Nephron progenitor cell (in vitro differentiated cells): ENCODE measurements at regions not wholly inside any gene's neighbourhood (a gene's known extent, or its start where the extent isn't known, plus 50 kb on each side); places are given as distances from the start of the nearest gene placed in this dataset.
"Not testable (repeated sequence)": the region's sequence is repeated elsewhere in the genome, so short reads cannot be mapped to it uniquely, and the experiment has no call there.

Experiments
- DNase-seq: peaks from one replicate; pipeline ENCODE4 v3.0.0; 2021
- H3K27ac Mint-ChIP-seq: 2 replicates; pipeline ENCODE4 v1.8.0; 2021; ENCODE audit warnings: mild to moderate bottlenecking, moderate library complexity, mixed read lengths
- H3K27me3 Mint-ChIP-seq: 2 replicates; pipeline ENCODE4 v1.8.0; 2021; ENCODE audit warnings: mild to moderate bottlenecking, low read depth, mixed read lengths; ENCODE audit not compliant: poor library complexity
- H3K36me3 Mint-ChIP-seq: 2 replicates; pipeline ENCODE4 v1.8.0; 2021; ENCODE audit warnings: low read depth, mixed read lengths
- H3K4me1 Mint-ChIP-seq: 2 replicates; pipeline ENCODE4 v1.8.0; 2021; ENCODE audit warnings: mixed read lengths
- H3K4me3 Mint-ChIP-seq: 2 replicates; pipeline ENCODE4 v1.8.0; 2021; ENCODE audit warnings: mild to moderate bottlenecking, moderate library complexity, mixed read lengths
- H3K9me3 Mint-ChIP-seq: 2 replicates; pipeline ENCODE4 v1.8.0; 2021; ENCODE audit warnings: mild to moderate bottlenecking, moderate library complexity, mixed read lengths
- TF ChIP-seq, protein P1 (sequence below): fragments of 200-600 bp; sonication (generic); IDR thresholded peaks from 2 replicates; pipeline ENCODE4 v1.5.0; 2021; ENCODE audit warnings: antibody characterized with exemption

DNA sequence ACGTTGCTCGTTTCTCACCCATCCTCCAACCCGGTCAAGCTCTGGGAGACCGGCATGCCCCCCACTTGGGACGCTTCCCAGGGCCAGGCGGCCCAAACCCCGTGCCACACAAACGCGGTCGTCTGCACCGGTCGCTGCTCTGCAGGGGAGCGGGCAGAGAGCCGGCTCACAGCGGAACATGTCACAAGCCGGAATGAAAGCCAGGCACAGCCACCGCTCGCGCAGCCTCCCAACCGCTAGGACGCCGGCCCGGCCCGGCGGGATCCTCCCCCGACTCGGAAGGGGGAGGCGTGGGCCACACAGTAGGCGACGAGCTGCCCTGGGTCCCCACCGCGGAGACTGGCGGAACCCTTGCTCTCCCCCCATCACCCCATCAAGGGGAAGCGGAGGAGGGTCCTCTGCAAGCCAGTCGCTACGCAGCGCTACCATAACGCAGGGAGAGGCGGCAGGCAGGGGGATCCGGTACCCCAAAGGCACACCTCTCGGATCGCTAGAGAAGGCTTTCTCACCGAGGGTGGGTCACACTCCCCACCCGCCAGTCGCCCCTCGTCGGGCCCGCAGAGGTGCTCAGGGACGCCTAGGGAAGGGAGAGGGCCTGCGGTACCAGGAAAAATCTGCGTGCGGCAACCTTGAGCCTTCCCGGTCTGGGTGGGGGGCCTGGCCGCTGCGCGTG is 768.4 kb upstream of the DEFB115 start:
- TF ChIP-seq, protein P1, sequence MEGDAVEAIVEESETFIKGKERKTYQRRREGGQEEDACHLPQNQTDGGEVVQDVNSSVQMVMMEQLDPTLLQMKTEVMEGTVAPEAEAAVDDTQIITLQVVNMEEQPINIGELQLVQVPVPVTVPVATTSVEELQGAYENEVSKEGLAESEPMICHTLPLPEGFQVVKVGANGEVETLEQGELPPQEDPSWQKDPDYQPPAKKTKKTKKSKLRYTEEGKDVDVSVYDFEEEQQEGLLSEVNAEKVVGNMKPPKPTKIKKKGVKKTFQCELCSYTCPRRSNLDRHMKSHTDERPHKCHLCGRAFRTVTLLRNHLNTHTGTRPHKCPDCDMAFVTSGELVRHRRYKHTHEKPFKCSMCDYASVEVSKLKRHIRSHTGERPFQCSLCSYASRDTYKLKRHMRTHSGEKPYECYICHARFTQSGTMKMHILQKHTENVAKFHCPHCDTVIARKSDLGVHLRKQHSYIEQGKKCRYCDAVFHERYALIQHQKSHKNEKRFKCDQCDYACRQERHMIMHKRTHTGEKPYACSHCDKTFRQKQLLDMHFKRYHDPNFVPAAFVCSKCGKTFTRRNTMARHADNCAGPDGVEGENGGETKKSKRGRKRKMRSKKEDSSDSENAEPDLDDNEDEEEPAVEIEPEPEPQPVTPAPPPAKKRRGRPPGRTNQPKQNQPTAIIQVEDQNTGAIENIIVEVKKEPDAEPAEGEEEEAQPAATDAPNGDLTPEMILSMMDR: no peak
- Mint-ChIP-seq H3K4me3 (no peak overlapping the region), H3K36me3 (peaks cover 12% of the 10 kb centered on the region), H3K4me1 (no peaks in the 10 kb centered on the region), H3K9me3 (peaks cover 72% of the 10 kb centered on the region), H3K27ac (no peak overlapping the region), H3K27me3 (no peaks in the 10 kb centered on the region)
- DNase-seq: no peak

- Mint-ChIP-seq H3K27ac (no peak overlapping the region), H3K4me3 (no peak overlapping the region), H3K9me3 (peaks cover 77% of the 10 kb centered on the region), H3K4me1 (no peaks in the 10 kb centered on the region), H3K36me3 (peaks cover 12% of the 10 kb centered on the region), H3K27me3 (no peaks in the 10 kb centered on the region)
- DNase-seq: no peak
- TF ChIP-seq, protein P1: no peak
These were observed 767.9 kb upstream of the DEFB115 start for GRCh38 chr20:30489614-30490003.

GRCh38 chr20:30491016-30491415 is 766.4 kb upstream of the DEFB115 start:
- H3K36me3 Mint-ChIP-seq: peaks cover 12% of the 10 kb centered on the region
- no peak for DNase-seq
- no peak overlapping the region for H3K4me3 Mint-ChIP-seq
- no peak overlapping the region for H3K27ac Mint-ChIP-seq
- TF ChIP-seq, protein P1: no peak
- peaks cover 73% of the 10 kb centered on the region for H3K9me3 Mint-ChIP-seq
- no peaks in the 10 kb centered on the region for H3K27me3 Mint-ChIP-seq
- no peaks in the 10 kb centered on the region for H3K4me1 Mint-ChIP-seq

DNA sequence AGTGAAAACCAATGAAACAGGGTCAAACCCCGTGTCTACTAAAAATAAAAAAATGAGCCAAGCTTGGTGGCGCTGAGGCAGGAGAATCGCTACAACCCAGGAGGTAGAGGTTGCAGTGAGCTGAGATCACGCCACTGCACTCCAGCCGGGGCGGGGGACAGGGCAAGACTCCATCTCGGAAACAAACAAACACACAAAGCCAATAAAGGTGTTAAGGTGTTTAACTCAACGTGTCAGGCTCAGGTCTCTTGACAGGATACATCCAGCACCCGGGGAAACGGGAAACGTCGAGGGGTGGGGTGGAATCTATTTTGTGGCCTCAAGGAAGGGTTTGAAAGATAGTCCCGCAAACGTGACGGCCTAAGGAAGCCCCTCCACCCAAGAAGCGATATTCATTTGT is 760.8 kb upstream of the DEFB115 start:
- not testable (repeated sequence) for H3K4me3 Mint-ChIP-seq, H3K27me3 Mint-ChIP-seq, H3K27ac Mint-ChIP-seq, H3K36me3 Mint-ChIP-seq, DNase-seq, H3K4me1 Mint-ChIP-seq
- H3K9me3 Mint-ChIP-seq: peaks cover 39% of the 10 kb centered on the region

DNA sequence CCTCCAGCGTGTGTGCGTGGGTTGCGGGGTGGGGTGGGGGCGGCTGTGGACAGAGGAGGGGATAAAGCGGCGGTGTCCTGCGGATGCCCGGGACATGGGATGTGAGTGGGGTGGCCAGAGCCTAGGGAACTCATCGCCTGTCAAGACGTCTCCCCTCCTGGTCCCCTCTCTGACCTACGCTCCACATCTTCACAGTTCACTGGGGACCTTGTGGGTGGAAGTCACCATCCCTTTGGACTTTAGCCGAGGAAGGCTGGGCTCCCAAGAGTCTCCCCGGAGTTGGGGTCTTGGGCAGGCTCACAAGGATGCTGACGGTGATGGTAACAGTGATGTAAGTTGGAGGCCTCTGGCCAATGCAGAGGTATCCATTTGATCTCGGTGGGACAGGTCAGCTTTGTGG is 760.3 kb upstream of the DEFB115 start:
- H3K36me3 Mint-ChIP-seq, H3K27ac Mint-ChIP-seq, H3K27me3 Mint-ChIP-seq, DNase-seq, H3K4me1 Mint-ChIP-seq, H3K4me3 Mint-ChIP-seq: not testable (repeated sequence)
- peaks cover 34% of the 10 kb centered on the region for H3K9me3 Mint-ChIP-seq

GRCh38 chr20:30499123-30499522 is 758.3 kb upstream of the DEFB115 start:
- TF ChIP-seq, protein P1: no peak
- DNase-seq: no peak
- H3K9me3 Mint-ChIP-seq: peaks cover 22% of the 10 kb centered on the region
- no peaks in the 10 kb centered on the region for H3K4me1 Mint-ChIP-seq
- no peak overlapping the region for H3K27ac Mint-ChIP-seq
- no peaks in the 10 kb centered on the region for H3K27me3 Mint-ChIP-seq
- H3K4me3 Mint-ChIP-seq: no peak overlapping the region
- no peaks in the 10 kb centered on the region for H3K36me3 Mint-ChIP-seq

DNA sequence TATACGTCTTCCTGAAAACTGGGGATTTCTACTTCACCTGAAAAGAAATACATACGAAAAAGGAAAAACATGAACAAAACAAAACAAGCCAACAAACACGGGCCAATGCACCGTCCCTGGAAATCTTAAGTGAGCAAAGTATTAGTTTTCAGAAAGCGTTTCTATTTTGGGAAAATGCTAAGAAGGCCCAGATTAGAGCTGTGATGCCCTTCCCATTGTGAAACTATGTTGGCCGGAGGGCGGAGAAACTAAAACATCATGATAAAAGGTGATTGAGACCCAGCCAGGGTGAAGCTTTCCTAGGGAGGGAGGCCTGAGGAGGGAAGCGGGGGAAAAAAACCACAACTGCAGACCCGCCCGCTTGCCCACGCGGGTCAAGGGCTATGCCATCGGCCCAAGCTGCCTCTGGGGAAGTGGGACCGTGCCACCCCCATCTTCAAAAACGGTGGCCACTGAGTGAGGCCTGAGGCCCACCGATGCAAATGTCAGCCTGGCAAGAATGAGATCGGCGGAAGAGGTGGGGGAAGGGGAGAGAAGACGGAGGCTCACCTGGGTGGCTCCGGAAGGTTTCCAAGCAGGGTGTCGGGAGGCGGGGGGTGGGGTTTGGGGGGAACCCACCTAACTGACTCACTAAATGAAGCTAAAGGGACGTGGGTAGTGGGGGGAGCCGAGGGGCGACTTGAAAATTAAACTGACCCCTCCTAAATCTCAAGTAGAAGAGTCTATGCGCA is 757.6 kb upstream of the DEFB115 start:
- peaks cover 16% of the 10 kb centered on the region for H3K9me3 Mint-ChIP-seq
- not testable (repeated sequence) for H3K27me3 Mint-ChIP-seq, H3K4me3 Mint-ChIP-seq, H3K36me3 Mint-ChIP-seq, H3K27ac Mint-ChIP-seq, DNase-seq, H3K4me1 Mint-ChIP-seq

- H3K4me1 Mint-ChIP-seq, DNase-seq, H3K4me3 Mint-ChIP-seq, H3K27ac Mint-ChIP-seq, H3K27me3 Mint-ChIP-seq, H3K36me3 Mint-ChIP-seq: not testable (repeated sequence)
- H3K9me3 Mint-ChIP-seq: peaks cover 12% of the 10 kb centered on the region
These were observed 757.0 kb upstream of the DEFB115 start for GRCh38 chr20:30500447-30500820.
